GM19438 (cell line): ENCODE measurements at regions not wholly inside any gene's neighbourhood (a gene's known extent, or its start where the extent isn't known, plus 50 kb on each side); places are given as distances from the start of the nearest gene placed in this dataset.
"Not testable (repeated sequence)": the region's sequence is repeated elsewhere in the genome, so short reads cannot be mapped to it uniquely, and the experiment has no call there.

Experiments
- ATAC-seq: cut with Tn5 transposase; IDR thresholded peaks from one replicate; pipeline ENCODE4 v1.9.1; 2021; ENCODE audit warnings: low read depth; ENCODE audit not compliant: unreplicated experiment

DNA sequence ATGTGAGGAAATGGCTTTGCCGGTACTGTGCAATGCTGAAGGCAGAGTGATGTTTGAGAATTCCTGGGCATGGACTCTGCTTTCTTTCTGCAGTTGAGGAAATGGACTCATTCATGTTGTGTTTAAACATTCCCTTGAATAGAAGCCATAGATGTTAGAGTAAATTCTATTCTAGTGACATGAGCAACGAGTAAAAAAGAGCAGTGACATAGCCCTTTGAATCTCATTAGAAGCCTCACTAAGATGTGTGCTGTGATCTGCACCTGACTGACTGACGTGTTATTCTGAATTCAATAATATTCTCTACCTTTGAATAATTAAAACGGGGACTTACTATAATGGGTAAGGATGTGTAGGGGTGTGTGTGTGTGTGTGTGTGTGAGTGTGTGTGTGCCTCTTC, 113.7 kb upstream of the KLF4 start:
- ATAC-seq: no peak

GRCh38 chr9:107600060-107600573, 110.5 kb upstream of the KLF4 start:
- ATAC-seq: no peak

DNA sequence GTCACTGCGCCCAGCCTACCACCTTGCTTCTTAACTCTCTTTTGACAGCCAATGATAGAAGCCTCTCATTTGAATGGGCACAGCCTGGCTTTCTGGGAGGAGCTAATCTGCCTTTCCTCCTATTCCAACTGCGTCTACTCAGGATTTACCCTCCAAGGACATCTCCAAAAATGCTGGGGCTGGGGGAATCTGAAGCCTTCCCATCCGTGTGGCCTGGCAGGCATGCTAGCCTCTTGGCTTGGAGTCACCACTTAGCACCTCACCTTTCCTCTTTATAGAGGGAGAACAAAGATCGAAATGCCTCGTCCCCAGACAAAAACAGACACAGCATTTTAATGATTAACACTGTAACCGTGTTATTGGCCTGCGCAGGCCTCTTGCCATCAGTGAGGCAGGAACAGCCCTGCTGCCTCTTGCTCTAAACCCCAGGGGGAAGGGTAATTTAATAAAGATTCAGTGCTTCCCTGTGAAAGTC, 108.2 kb upstream of the KLF4 start:
- no peak for ATAC-seq

GRCh38 chr9:107594908-107595530, 105.5 kb upstream of the KLF4 start:
- ATAC-seq: no peak

GRCh38 chr9:107593224-107593870, 103.8 kb upstream of the KLF4 start:
- ATAC-seq: no peak

- no peak for ATAC-seq
Measured at GRCh38 chr9:107592424-107592823, 102.9 kb upstream of the KLF4 start.

DNA sequence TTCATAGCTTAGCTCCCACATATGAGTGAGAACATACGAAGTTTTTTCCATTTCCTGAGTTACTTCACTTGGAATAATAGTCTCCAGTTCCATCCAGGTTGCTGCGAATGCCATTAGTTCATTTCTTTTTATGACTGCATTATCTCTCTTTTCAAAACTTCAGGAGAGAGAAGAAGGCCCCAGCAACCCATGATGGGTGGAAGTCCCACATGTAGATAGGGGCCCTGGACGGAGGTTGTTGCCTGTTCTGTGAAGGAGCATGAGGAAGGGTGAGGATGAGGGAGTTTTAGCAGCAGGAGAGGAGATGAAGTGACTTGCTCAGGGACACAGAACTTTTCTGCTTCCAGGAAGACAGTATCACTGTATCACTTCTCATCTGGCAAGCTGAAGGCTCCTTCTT, 102.2 kb upstream of the KLF4 start:
- no peak for ATAC-seq

DNA sequence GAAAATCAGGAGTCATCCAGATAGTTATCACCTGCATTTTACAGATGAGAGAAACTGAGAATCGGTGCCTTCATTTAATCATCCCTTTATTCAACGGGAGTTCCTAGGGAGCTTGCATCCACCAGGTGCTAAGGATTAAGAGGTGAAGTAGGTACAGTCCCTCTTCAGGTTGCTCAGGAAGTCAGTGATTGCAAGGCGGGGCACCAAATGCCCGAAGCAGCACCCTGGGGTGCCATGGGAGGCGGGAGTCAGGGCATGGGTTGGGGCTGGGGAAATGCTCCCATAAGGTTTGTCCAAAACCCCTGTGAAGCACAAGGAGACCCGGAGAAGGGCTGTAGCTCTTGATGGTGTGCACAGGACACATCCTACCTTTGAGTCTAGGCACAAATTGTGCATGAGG, 98.8 kb upstream of the KLF4 start:
- ATAC-seq: no peak

DNA sequence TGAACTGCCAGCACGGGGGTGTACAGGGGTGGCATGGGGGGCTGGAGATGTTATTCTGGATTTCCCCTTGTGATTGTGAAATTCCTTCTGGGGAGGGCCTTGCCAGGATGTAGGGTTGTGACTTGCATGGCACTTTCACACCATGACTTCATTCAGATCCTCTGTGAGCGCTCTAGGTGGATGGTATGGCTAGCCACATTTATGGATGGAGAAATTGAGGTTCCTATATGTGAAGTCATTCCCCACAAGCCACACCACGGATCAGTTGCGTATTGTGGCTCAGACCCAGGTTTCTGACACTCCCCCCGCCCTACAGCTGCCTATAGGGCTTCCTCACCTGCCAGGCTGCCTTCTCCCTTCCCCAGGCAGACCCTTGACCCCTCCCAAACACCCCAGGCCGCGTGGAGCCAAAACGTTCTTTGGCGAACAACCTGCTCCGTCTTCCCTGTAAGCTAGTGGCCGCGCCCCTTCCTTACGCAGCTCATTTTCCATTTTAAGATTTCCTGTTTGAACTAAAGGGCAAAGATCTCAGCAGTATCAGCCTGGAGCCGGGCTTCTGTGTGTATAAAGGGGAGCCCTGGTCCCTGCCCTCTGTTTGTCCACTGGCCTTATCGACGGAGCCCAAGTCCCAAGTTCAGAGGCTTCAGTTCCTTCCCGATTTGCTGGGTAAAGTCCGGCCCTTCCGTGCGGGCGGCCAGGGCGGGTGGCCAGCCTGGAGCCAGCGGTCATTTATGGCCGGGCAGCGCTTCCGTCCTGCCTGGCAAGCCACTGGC, 97.8 kb upstream of the KLF4 start:
- ATAC-seq: no peak

GRCh38 chr9:107586493-107586892, 96.9 kb upstream of the KLF4 start:
- no peak for ATAC-seq

GRCh38 chr9:107585465-107585864, 95.9 kb upstream of the KLF4 start:
- no peak for ATAC-seq

GRCh38 chr9:107584944-107585343, 95.4 kb upstream of the KLF4 start:
- no peak for ATAC-seq

GRCh38 chr9:107584186-107584585, 94.6 kb upstream of the KLF4 start:
- no peak for ATAC-seq

DNA sequence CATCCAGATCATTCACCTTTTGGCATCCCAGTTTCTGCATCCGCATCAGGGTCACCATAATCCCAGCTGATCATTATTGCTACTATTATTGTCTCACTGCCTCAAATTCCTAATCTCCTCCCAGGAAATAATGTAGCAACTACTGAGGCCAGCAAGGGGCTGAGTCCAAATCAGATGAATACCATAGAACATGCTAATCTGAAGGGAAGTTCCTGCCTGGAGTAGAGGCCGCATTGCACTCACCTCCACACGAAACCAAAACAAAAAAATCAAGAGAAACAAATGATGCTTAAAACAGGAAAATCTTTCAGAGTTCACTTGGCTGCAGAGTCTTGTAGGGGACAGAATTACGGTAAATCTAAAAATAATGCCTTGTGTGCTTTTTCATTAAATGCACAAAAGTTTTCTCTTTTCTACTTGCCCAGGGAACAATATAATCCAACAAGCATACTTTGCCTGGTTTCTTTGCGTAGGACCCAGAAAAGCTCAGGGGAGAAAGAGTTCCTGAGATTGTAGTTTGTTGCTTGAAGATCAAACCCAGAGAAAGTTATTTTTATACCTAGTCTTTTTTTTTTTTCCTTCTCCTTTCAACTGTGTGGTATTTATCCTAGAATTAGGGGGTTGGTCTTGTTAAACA, 87.7 kb upstream of the KLF4 start:
- no peak for ATAC-seq

GRCh38 chr9:107571148-107571547, 81.6 kb upstream of the KLF4 start:
- ATAC-seq: no peak

- no peak for ATAC-seq
Measured at GRCh38 chr9:107569174-107569573, 79.6 kb upstream of the KLF4 start.

DNA sequence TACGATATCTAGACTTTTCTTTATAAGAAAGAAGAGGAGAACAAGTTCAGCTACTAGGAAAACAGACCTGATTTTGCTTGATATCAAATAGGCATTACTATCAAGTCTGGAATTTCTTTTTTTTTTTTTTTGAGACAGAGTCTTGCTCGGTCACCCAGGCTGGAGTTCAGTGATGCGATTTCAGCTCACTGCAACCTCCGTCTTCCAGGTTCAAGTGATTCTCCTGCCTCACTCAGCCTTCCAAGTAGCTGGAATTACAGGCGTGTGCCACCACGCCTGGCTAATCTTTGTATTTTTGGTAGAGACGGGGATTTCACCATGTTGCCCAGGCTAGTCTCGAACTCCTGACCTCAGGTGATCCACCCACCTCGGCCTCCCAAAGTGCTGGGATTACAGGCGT, 78.8 kb upstream of the KLF4 start:
- not testable (repeated sequence) for ATAC-seq

DNA sequence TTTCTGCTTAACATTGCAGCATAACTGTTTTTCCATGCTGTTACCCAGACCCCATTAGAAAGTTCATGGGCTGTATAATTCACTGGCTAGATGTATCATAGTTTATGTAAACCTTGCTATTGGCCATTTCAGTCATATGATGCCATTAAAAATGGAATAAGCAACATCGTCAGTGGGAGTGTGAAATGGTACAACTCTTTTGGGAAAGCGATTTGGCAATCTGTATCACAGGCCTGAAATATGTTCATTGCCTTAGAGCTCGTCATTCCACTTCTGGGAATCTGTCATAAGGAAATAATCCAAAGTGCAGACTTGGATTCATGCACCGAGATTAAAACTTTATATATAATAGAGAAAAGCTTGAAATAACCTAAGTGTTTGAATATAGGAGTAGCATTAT, 77.9 kb upstream of the KLF4 start:
- no peak for ATAC-seq

DNA sequence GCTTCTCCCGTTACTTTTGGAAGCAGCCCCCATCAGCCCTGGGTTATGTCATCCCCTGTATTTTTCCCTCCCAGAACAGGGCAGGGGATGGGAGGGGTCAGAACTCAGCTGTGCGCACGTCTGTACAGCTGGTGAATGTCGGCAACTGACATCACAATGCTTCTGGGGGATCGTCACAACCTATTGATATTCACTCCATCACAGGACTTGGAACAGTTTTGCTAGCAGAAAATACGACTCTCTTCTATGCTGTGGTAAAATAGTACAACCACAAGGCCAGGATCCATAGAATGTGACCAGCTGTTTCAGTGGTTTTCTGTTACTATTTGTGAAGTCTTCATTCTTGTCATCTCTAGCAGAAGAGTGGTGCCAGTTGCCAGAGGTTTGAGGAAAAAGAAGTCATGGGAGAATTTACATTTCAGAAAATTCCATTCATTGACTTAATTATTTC, 77.1 kb upstream of the KLF4 start:
- no peak for ATAC-seq

DNA sequence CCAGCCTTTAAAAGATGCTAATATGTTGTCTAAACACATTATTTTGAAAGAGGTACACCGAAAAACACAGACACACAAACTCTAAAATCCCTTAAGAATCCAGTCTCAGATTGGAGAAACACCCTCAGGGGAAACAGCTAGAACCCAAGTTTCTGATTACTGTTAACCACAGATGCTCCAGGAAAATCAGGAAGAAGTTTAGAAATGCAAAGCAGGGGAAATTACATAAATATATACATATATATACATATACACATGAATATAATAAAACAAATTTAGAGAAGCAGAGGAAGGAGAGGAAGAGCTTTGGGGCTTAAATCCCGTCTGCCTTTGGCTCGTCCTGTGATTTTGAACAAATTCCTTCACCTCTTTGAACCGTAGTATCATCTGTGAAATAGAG, 73.2 kb upstream of the KLF4 start:
- ATAC-seq: no peak

- ATAC-seq: no peak
Measured at GRCh38 chr9:107559494-107560086, 70.0 kb upstream of the KLF4 start.
